ENCODE measurements at regions not wholly inside any gene's neighbourhood (a gene's known extent, or its start where the extent isn't known, plus 50 kb on each side); places are given as distances from the start of the nearest gene placed in this dataset.

GRCh38 chr13:83184819-83185218 lies 697.5 kb downstream of the SLITRK1 start:
- peaks cover 60% of the 10 kb centered on the region for H3K9me3 ChIP-seq
- intact Hi-C loops (cut with DNase I, micrococcal nuclease), result no loop called here
- no peak for TF ChIP-seq CTCF (IDR thresholded peaks at IDR 0.05)
- H3K4me3 ChIP-seq, result no peak overlapping the region
- ATAC-seq, result no peak
- DNase-seq, result no peak
- H3K36me3 ChIP-seq (ENCODE audit: low read depth), result no peaks in the 10 kb centered on the region
- no peaks in the 10 kb centered on the region for H3K4me1 ChIP-seq (ENCODE audit: low read depth)

GRCh38 chr13:83184150-83184475 lies 698.2 kb downstream of the SLITRK1 start:
- H3K9me3 ChIP-seq, result peaks cover 53% of the 10 kb centered on the region
- DNase-seq (no peak), ATAC-seq (no peak)
- no peaks in the 10 kb centered on the region for H3K4me1 ChIP-seq (ENCODE audit: low read depth)
- H3K36me3 ChIP-seq (ENCODE audit: low read depth), result no peaks in the 10 kb centered on the region
- no peak for TF ChIP-seq CTCF (IDR thresholded peaks at IDR 0.05)
- H3K4me3 ChIP-seq, result no peak overlapping the region
- intact Hi-C loops (cut with DNase I, micrococcal nuclease), result no loop called here

GRCh38 chr13:83183439-83184149 lies 698.7 kb downstream of the SLITRK1 start:
- H3K4me3 ChIP-seq, result no peak overlapping the region
- no peaks in the 10 kb centered on the region for H3K4me1 ChIP-seq (ENCODE audit: low read depth)
- DNase-seq, result no peak
- peaks cover 52% of the 10 kb centered on the region for H3K9me3 ChIP-seq
- TF ChIP-seq CTCF (IDR thresholded peaks at IDR 0.05), result no peak
- intact Hi-C loops (cut with DNase I, micrococcal nuclease), result no loop called here
- no peaks in the 10 kb centered on the region for H3K36me3 ChIP-seq (ENCODE audit: low read depth)
- ATAC-seq, result no peak

GRCh38 chr13:83182845-83183244 lies 699.4 kb downstream of the SLITRK1 start:
- no peak for ATAC-seq
- no peak for TF ChIP-seq CTCF (IDR thresholded peaks at IDR 0.05)
- H3K4me1 ChIP-seq (ENCODE audit: low read depth), result no peaks in the 10 kb centered on the region
- DNase-seq, result no peak
- no peaks in the 10 kb centered on the region for H3K36me3 ChIP-seq (ENCODE audit: low read depth)
- intact Hi-C loops (cut with DNase I, micrococcal nuclease), result no loop called here
- H3K4me3 ChIP-seq, result no peak overlapping the region
- H3K9me3 ChIP-seq, result peaks cover 48% of the 10 kb centered on the region

- no peak overlapping the region for H3K4me3 ChIP-seq
- TF ChIP-seq CTCF (IDR thresholded peaks at IDR 0.05), result no peak
- DNase-seq (no peak), ATAC-seq (no peak)
- H3K36me3 ChIP-seq (ENCODE audit: low read depth), result no peaks in the 10 kb centered on the region
- H3K4me1 ChIP-seq (ENCODE audit: low read depth), result no peaks in the 10 kb centered on the region
- intact Hi-C loops (cut with DNase I, micrococcal nuclease), result no loop called here
- H3K9me3 ChIP-seq, result peaks cover 24% of the 10 kb centered on the region
Measured at GRCh38 chr13:83178008-83178407, 704.3 kb downstream of the SLITRK1 start.

- Histone ChIP-seq H3K36me3 (ENCODE audit: low read depth) (no peaks in the 10 kb centered on the region), H3K4me1 (ENCODE audit: low read depth) (no peaks in the 10 kb centered on the region), H3K4me3 (no peak overlapping the region), H3K9me3 (peaks cover 14% of the 10 kb centered on the region)
- no peak for TF ChIP-seq CTCF (IDR thresholded peaks at IDR 0.05)
- intact Hi-C loops (cut with DNase I, micrococcal nuclease), result no loop called here
- ATAC-seq, result no peak
- DNase-seq, result no peak
Measured at GRCh38 chr13:83168590-83168989, 713.7 kb downstream of the SLITRK1 start.

All from mucosa of descending colon (tissue), 3 donors.